ENCODE measurements at regions not wholly inside any gene's neighbourhood (a gene's known extent, or its start where the extent isn't known, plus 50 kb on each side); places are given as distances from the start of the nearest gene placed in this dataset.

DNA sequence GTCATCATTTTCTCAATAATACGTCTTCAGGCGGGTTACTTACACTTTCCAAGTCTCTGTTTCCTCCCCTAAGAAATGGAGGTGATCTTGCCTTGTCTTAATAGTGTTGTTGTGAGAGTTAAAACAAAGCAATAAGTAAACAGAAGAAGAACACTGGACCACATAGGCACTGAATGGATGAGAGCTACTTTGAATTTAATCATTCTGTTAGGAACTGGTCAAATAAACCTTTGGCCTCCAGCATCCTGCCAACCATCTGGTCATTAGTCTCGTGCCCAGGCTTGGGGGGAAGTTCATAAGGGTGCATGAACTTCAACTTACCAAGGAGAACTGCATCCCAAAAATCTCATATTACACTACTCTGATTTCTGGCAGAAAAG, 109.4 kb upstream of the C7orf33 start:
- TF ChIP-seq POLR2AphosphoS5 (IDR thresholded peaks at IDR 0.05; ENCODE audit: insufficient read depth, low read depth, low read length) (no peak), POLR2A (IDR thresholded peaks at IDR 0.05; ENCODE audit: low read depth, low read length) (no peak), FOS (IDR thresholded peaks at IDR 0.05; ENCODE audit: borderline replicate concordance, insufficient read depth, low read length) (no peak), GATA2 (IDR thresholded peaks at IDR 0.05; ENCODE audit: insufficient read depth, insufficient read length, low read depth, low read length) (no peak), EZH2 (IDR thresholded peaks at IDR 0.05; ENCODE audit: borderline replicate concordance, low read depth, low read length, severe bottlenecking) (no peak), JUN (IDR thresholded peaks at IDR 0.05; ENCODE audit: borderline replicate concordance, insufficient read depth, insufficient read length, low read depth) (no peak)
- TF ChIP-seq, protein P1, sequence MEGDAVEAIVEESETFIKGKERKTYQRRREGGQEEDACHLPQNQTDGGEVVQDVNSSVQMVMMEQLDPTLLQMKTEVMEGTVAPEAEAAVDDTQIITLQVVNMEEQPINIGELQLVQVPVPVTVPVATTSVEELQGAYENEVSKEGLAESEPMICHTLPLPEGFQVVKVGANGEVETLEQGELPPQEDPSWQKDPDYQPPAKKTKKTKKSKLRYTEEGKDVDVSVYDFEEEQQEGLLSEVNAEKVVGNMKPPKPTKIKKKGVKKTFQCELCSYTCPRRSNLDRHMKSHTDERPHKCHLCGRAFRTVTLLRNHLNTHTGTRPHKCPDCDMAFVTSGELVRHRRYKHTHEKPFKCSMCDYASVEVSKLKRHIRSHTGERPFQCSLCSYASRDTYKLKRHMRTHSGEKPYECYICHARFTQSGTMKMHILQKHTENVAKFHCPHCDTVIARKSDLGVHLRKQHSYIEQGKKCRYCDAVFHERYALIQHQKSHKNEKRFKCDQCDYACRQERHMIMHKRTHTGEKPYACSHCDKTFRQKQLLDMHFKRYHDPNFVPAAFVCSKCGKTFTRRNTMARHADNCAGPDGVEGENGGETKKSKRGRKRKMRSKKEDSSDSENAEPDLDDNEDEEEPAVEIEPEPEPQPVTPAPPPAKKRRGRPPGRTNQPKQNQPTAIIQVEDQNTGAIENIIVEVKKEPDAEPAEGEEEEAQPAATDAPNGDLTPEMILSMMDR (IDR thresholded peaks at IDR 0.05; ENCODE audit: extremely low read depth in 1 of 2, insufficient read depth in 1 of 2, low read depth in 1 of 2, low read length in 2 of 2): no peak

All from endothelial cell of umbilical vein (primary cell).